ENCODE measurements at regions not wholly inside any gene's neighbourhood (a gene's known extent, or its start where the extent isn't known, plus 50 kb on each side); places are given as distances from the start of the nearest gene placed in this dataset.

GRCh38 chr4:38242822-38243387 lies 282.7 kb downstream of the PTTG2 start:
- no peak overlapping the region for H3K4me3 ChIP-seq (ENCODE audit: low read depth, low read length)
- TF ChIP-seq CTCF (IDR thresholded peaks at IDR 0.05; ENCODE audit: insufficient read depth, low read length) = no peak
- DNase-seq (ENCODE audit: low read depth) = no peak

- no peak for DNase-seq (ENCODE audit: low read depth)
- no peak for TF ChIP-seq CTCF (IDR thresholded peaks at IDR 0.05; ENCODE audit: insufficient read depth, low read length)
- H3K4me3 ChIP-seq (ENCODE audit: low read depth, low read length) = no peak overlapping the region
Observed at GRCh38 chr4:38243388-38244053, 283.3 kb downstream of the PTTG2 start.

- no peak overlapping the region for H3K4me3 ChIP-seq (ENCODE audit: low read depth, low read length)
- DNase-seq (ENCODE audit: low read depth) = no peak
- TF ChIP-seq CTCF (IDR thresholded peaks at IDR 0.05; ENCODE audit: insufficient read depth, low read length) = no peak
Observed at GRCh38 chr4:38254825-38255224, 294.6 kb downstream of the PTTG2 start.

- no peak for TF ChIP-seq CTCF (IDR thresholded peaks at IDR 0.05; ENCODE audit: insufficient read depth, low read length)
- no peak for DNase-seq (ENCODE audit: low read depth)
- H3K4me3 ChIP-seq (ENCODE audit: low read depth, low read length) = no peak overlapping the region
Observed at GRCh38 chr4:38255572-38255971, 295.4 kb downstream of the PTTG2 start.

DNA sequence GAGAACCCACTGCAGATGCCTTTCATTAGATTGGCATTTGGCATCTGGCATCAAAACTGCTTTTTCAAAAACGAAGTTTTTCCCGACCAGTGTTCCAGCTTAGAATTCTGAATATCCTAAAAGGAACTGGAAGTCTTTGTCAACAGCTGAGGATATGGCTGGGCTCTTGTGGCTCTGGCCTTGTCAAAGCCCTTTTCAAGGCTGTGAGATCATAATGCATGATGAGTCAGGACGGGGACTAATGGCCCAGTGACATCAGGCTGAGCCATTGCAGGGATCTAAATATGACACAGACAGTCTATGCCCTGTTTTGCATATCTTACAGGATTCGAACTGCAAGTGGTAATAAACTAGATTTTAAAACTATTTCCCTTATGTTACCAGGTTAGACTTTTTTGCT lies 306.4 kb downstream of the PTTG2 start:
- DNase-seq (ENCODE audit: low read depth) = no peak
- no peak overlapping the region for H3K4me3 ChIP-seq (ENCODE audit: low read depth, low read length)
- TF ChIP-seq CTCF (IDR thresholded peaks at IDR 0.05; ENCODE audit: insufficient read depth, low read length) = no peak

GRCh38 chr4:38268108-38268820 lies 308.1 kb downstream of the PTTG2 start:
- no peak overlapping the region for H3K4me3 ChIP-seq (ENCODE audit: low read depth, low read length)
- TF ChIP-seq CTCF (IDR thresholded peaks at IDR 0.05; ENCODE audit: insufficient read depth, low read length) = no peak
- no peak for DNase-seq (ENCODE audit: low read depth)
